G401.6 (cell line): ENCODE measurements at regions not wholly inside any gene's neighbourhood (a gene's known extent, or its start where the extent isn't known, plus 50 kb on each side); places are given as distances from the start of the nearest gene placed in this dataset.
"Not testable (repeated sequence)": the region's sequence is repeated elsewhere in the genome, so short reads cannot be mapped to it uniquely, and the experiment has no call there.

Experiments
- FAIRE-seq: peaks from 2 replicates; lab custom pipeline; 2012; peaks lifted over from hg19 to GRCh38; lab: Jason Lieb, UNC

DNA sequence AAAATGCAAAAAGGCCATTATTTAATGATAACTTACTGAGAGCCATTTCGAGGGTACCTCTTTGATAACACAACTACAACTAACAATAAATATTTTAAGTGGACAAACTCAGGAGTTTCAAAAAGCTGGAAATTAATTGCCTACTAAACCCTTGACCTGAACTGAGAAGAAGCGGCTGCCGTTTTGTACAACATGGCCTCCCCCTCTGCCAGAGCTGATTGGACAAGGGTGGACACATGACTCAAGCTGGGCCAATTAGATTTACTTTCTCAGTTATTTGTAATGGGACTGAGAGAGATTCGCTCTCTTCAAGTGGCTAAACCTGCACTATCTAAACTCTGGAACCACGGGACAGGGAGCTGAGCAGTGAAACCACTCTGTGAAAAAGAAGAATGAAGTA is 135.9 kb upstream of the SERPINE2 start:
- FAIRE-seq, result no peak

DNA sequence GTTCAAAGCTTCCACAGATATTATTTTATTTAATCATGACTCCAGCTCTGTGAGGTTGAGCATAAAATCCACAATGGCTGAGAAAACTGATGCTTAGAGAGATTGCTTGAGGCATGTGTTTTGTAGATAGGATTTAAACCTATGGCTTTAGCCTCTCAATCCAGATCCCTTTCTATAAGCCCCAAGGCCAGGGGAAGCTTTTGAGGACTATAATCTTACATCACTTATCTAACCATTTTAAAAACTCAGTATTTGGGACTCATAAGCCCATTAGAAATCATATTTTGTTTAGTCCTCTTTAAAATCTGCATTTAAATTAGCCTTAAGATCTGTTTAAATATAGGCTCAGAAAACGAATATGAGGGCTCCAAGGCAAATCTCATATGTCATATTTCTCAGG is 135.4 kb upstream of the SERPINE2 start:
- FAIRE-seq, result no peak

DNA sequence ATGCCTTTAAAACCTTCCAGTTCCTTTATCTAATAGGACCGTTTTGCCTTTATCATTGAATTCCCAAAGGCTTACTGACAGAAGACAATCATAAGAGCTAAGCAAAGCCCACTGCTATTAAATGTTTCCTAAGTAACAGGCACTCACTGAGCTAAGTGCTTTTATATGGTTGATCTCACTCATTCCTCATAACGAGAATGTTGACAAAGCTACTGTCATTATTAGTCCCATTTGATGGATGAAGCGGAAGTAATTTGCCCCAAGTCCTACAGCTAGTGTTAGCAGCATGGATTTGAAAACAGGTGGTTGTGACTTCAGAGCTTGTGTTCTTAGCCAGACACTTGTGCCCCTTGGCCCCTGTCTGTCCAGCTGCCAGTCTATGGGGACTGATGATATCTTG is 134.8 kb upstream of the SERPINE2 start:
- FAIRE-seq, result no peak

- no peak for FAIRE-seq
Observed at GRCh38 chr2:224173210-224173609, 134.1 kb upstream of the SERPINE2 start.

- no peak for FAIRE-seq
Observed at GRCh38 chr2:224171226-224171625, 132.1 kb upstream of the SERPINE2 start.

DNA sequence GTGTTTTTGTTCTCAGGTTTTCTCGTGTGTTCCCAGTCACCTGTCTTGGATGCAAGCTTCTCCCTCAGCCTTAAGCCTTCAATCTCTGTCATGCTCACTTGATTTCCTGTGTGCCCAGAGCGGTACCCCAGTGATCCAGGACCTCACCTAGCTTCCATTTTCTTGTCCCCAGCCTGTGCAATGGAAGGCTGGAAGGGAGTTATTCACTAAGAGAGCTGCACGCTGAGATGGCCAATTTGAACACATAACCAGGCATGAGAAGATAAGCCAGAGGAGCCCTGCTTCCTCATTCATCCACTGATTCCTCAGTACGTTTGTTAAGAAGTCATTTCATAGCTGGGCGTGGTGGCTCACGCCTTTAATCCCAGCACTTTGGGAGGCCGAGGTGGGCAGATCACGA is 130.8 kb upstream of the SERPINE2 start:
- FAIRE-seq, result no peak

DNA sequence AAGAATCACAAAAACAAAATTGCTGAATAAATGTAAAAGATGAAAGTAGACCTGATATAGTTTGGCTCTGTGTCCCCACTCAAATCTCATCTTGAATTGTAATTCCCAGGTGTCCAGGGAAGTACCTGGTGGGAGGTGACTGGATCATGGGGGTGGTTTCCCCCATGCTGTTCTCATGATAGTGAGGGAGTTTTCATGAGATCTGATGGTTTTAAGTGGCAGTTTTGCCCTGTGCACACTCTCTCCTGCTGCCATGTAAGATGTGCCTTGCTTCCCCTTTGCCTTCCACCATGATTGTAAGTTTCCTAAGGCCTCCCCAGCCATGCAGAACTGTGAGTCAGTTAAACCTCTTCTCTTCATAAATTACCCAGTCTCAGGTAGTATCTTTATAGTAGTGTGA is 128.7 kb upstream of the SERPINE2 start:
- not testable (repeated sequence) for FAIRE-seq

GRCh38 chr2:224166654-224167053 is 127.6 kb upstream of the SERPINE2 start:
- FAIRE-seq, result no peak

- FAIRE-seq, result no peak
Observed at GRCh38 chr2:224165901-224166319, 126.8 kb upstream of the SERPINE2 start.

DNA sequence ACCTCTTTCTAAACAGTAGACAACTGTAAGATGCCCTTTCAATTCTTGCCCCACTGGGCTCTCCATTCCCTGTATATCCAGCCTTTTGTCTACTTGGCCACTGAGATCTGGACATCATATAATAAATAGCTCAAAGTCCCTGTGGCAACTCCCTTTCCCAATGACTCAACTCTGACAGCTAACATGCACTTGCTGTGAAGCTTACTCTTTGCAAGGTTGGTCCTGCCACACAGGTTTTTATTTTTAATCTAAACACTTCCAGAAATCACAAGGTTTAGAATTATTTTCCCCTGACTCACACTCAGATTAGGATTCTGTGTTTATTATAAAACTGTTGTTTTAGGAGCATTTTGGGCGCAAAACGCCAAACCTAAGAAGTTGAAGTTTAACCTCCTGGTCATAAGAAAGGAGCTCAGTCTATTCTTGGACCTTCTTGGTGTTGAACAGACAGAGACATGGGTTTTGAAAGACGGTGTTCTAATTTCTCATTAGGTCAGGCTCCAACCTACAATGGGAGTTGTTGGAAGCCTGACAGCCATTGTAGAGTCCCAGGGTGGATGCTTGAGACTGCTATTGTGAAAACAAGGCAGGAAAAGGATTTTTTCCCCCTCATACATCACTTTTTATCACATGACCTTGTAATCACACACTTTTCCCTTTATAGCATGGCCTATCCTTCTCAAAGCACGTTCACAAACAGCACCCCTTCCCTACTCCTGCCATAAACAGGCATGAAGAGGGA is 124.7 kb upstream of the SERPINE2 start:
- FAIRE-seq, result no peak

DNA sequence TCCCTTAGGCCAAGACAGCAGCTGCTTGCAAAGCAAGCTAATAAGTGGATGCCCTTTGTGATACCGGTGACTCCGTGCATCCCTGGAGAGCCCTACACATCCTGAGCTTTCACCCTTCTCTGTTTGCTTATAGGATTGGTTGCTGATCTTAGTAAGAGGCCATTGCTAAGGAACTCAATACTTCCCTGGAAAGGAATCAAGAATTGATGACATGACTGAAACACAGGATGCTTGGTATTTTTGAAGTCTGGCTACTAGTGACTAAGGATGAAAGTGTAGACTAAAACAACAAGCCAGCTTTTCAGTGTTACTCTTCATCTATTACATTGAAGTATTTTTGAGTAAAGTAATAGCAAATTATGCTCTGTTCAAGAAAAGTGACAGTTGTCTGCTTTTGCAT is 123.0 kb upstream of the SERPINE2 start:
- FAIRE-seq, result no peak

- FAIRE-seq, result no peak
Observed at GRCh38 chr2:224161712-224162111, 122.6 kb upstream of the SERPINE2 start.

DNA sequence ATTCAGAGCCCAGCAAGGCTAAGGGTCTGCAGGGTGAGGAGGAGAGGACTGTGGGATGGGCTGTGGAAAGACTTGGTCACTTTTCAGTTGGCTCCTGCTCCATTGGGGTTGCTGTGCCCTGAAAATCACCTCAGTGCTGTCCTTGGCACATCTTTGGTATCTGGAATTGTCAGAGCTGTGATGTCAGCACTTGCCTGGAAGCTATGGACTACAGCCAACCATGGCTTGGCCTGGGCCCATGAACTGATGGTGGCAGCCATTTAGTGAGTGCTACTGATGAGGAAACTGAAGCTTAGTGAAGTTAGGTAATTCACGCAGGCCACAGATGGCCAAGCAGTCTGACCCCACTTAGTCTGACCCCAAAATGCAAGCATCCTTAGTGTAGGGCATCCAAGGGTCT is 121.8 kb upstream of the SERPINE2 start:
- FAIRE-seq, result no peak

GRCh38 chr2:224159345-224159928 is 120.4 kb upstream of the SERPINE2 start:
- no peak for FAIRE-seq

DNA sequence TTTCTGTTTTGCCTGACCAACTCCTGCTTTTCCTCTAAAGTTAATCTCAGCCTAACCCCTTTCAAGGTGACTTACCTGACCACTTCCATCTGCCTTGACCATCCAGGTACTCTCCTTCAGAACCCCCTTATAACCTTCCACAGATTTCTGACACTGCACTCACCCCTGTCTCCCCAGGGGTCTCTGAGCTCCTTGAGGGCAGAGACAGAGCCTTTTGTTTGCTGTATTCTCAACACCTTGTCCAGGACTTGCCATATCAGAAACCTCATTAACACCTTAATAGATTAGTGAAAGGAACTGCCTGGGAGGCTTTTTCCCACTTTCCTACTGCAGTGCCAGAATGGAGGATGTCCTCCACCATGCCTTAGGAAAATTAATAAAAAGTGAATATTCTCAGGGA is 119.7 kb upstream of the SERPINE2 start:
- no peak for FAIRE-seq

DNA sequence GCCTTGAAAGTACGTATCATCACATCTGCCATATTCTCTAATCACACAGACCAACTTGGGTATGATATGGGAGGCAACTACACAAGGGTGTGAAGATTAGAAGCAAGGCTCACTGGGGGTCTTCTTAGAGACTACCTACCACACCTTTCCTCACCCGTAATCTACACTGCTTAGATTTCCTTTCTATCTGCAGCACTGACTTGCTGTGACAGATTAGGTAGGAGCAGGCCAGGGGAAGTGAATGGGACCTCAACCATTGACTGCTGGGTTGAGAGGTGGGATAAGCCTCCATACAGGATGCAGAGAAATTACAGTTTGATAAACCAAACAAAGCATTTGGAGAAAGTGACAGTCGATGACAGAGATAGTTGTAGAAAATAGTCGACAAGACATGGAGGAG is 119.0 kb upstream of the SERPINE2 start:
- no peak for FAIRE-seq

DNA sequence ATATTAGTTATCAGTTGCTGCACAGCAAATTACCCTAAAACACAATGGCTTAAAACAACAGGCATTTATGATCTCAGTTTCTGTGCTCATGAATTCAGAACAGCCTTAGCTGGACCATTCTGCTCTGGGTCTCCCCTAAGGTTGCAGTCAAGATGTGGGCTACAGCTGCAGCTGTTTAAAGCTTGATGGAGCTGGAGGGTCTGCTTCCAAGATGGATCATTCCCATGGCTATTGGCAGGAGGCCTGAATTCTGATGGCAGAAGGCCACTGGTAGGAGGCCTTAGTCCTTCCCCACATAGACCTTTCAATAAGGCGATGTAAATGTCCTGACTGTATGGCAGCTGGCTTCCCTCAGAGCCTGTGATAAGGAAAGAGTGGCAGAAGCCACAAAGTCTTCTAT is 118.6 kb upstream of the SERPINE2 start:
- FAIRE-seq, result no peak

GRCh38 chr2:224156436-224156835 is 117.3 kb upstream of the SERPINE2 start:
- FAIRE-seq, result no peak

- no peak for FAIRE-seq
Observed at GRCh38 chr2:224155896-224156295, 116.8 kb upstream of the SERPINE2 start.

DNA sequence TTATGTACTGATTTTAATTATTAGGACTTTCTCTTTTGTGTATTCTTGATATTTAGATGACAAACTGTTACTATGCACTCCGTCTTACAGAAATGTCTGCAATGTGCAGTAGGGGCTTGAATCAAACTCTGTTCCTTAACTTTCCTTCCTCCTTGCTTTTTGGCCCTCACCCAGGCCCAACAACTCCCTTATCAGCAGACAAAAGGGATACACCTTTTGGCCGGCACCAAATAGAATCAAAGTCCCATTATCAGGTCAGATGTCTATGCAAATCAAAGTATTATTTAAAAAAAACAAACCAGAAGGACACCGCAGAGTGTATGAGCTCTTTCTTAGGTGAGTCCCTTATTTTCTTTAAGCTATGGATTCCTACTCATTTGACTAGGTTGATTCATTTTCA is 116.3 kb upstream of the SERPINE2 start:
- FAIRE-seq, result no peak

DNA sequence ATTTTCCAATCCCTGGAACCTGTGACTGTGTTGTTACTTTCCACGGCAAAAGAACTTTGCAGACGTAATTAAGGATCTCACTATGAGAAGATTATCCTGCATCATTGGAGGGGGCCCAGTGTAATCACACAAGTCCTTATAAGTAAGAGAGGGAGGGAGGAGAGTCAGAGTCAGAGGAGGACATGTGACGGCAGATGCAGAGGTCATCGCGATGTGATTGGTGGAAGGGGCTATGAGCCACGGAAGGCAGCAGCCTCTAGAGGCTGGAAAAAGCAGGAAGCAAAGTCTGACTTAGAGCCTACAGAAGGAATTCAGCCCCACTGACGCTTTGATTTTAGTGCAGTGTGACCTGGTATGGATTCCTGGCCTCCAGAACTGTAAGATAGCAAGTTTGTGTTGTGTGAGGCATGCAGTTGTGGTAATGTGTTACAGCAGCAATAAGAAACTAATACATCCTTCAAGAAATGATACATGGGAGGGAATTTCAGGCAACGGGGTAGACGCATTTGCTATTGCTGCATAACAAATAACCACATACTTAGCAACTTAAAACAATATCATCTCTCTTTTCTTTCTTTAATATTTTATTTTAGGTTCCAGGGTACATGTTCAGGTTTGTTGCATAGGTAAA is 112.7 kb upstream of the SERPINE2 start:
- FAIRE-seq, result no peak

DNA sequence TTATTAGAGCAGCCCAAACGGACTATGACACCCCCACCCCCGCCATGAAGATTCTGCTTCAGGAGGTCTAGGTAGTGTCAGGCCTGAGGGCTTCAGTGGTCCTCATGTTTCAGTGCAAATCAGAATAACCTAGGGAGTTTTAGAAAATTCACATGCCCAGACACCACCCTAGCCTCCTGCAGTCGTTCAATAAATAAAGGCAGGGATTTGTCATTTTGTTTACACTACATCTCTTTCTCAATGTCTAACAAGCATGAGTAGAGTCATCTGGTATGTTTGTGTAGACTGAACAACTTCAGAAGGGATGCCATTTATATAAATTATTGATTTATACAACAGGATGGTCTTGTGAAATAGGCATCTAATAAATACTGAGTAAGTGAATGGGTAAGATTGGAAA is 112.1 kb upstream of the SERPINE2 start:
- no peak for FAIRE-seq

GRCh38 chr2:224148058-224148457 is 109.0 kb upstream of the SERPINE2 start:
- FAIRE-seq, result not testable (repeated sequence)

- no peak for FAIRE-seq
Observed at GRCh38 chr2:224147174-224147573, 108.1 kb upstream of the SERPINE2 start.
